ENCODE measurements at regions not wholly inside any gene's neighbourhood (a gene's known extent, or its start where the extent isn't known, plus 50 kb on each side); places are given as distances from the start of the nearest gene placed in this dataset.

- Histone ChIP-seq H3K4me3 (ENCODE audit: low read length) (no peak overlapping the region), H3K27ac (ENCODE audit: low read length) (no peak overlapping the region), H3K4me1 (ENCODE audit: control insufficient read depth, insufficient read depth, low read length) (no peaks in the 10 kb centered on the region), H3K36me3 (ENCODE audit: control insufficient read depth, insufficient read depth, low read length) (no peaks in the 10 kb centered on the region), H3K9me3 (ENCODE audit: control insufficient read depth, low read depth, low read length) (peaks cover 2% of the 10 kb centered on the region), H3K27me3 (ENCODE audit: control insufficient read depth, insufficient read depth, low read length) (peaks cover 10% of the 10 kb centered on the region)
- no CpG with 5 or more reads among the region's 5 CpGs for WGBS (ENCODE audit: insufficient coverage, low lambda C conversion rate)
- no peak for DNase-seq
Measured at GRCh38 chr5:135163391-135163790, 129.4 kb upstream of the PITX1 start.

DNA sequence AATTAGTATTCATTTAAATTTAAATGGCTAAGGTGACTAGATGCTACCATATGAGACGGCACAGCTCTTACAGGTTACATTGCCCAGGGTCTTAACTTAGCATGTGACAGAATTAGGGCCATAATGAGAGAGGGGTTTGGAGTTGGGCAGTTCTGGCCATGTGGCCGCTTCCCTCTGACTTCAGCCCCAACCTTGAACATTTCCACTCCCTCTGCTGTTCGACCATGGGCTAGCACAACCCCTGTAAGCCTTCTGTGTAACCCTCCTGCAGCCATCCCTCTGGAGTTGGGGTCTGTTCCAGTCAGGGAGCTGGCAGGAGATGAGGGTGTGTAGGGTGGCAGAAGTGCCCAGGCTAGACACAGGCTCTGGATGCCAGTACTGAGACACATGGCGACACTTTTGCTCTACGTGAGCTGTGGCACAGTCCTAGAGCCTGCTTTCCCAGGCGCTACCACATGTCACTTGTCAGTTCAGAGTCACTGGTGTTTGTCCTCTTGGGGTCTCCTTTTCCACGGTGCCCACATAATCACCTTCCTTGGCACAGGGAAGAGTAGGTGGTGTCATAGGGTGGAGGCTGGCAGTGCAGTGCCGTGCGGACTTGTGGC is 128.7 kb upstream of the PITX1 start:
- no peak for DNase-seq
- no peaks in the 10 kb centered on the region for H3K36me3 ChIP-seq (ENCODE audit: control insufficient read depth, insufficient read depth, low read length)
- no CpG with 5 or more reads among the region's 9 CpGs for WGBS (ENCODE audit: insufficient coverage, low lambda C conversion rate)
- H3K27ac ChIP-seq (ENCODE audit: low read length): no peak overlapping the region
- H3K4me1 ChIP-seq (ENCODE audit: control insufficient read depth, insufficient read depth, low read length): no peaks in the 10 kb centered on the region
- H3K4me3 ChIP-seq (ENCODE audit: low read length): no peak overlapping the region
- peaks cover 5% of the 10 kb centered on the region for H3K9me3 ChIP-seq (ENCODE audit: control insufficient read depth, low read depth, low read length)
- H3K27me3 ChIP-seq (ENCODE audit: control insufficient read depth, insufficient read depth, low read length): peaks cover 9% of the 10 kb centered on the region

DNA sequence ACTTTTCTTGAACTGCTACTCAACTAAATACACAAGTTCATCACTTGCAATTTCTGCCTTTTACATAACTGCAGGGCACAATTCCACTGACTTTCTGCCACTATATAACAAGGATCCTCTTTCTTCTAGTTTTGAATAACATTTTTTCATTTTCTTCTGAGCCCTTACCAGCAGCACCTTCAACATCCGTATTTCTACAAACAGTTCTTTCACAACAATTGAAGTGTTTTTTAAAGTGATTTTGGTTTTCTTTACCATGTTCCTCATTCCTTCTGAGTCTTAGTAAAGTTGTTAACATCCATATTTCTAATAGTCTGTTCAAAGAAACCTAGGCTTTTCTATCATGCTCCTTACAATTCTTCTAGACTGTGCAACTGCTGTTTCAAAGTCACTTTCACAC is 127.2 kb upstream of the PITX1 start:
- Histone ChIP-seq H3K36me3 (ENCODE audit: control insufficient read depth, insufficient read depth, low read length) (no peaks in the 10 kb centered on the region), H3K27ac (ENCODE audit: low read length) (no peak overlapping the region), H3K27me3 (ENCODE audit: control insufficient read depth, insufficient read depth, low read length) (peaks cover 7% of the 10 kb centered on the region), H3K9me3 (ENCODE audit: control insufficient read depth, low read depth, low read length) (peaks cover 5% of the 10 kb centered on the region), H3K4me3 (ENCODE audit: low read length) (no peak overlapping the region), H3K4me1 (ENCODE audit: control insufficient read depth, insufficient read depth, low read length) (no peaks in the 10 kb centered on the region)
- DNase-seq: no peak
- 92% methylated on average over 1 of the region's 1 CpG for WGBS (ENCODE audit: insufficient coverage, low lambda C conversion rate)

- no peak for DNase-seq
- no peak overlapping the region for H3K27ac ChIP-seq (ENCODE audit: low read length)
- peaks cover 5% of the 10 kb centered on the region for H3K9me3 ChIP-seq (ENCODE audit: control insufficient read depth, low read depth, low read length)
- H3K27me3 ChIP-seq (ENCODE audit: control insufficient read depth, insufficient read depth, low read length): peaks cover 7% of the 10 kb centered on the region
- H3K36me3 ChIP-seq (ENCODE audit: control insufficient read depth, insufficient read depth, low read length): no peaks in the 10 kb centered on the region
- WGBS (ENCODE audit: insufficient coverage, low lambda C conversion rate): no CpG with 5 or more reads among the region's 1 CpG
- no peaks in the 10 kb centered on the region for H3K4me1 ChIP-seq (ENCODE audit: control insufficient read depth, insufficient read depth, low read length)
- no peak overlapping the region for H3K4me3 ChIP-seq (ENCODE audit: low read length)
Measured at GRCh38 chr5:135160036-135160675, 126.1 kb upstream of the PITX1 start.

GRCh38 chr5:135159626-135160025 is 125.6 kb upstream of the PITX1 start:
- H3K4me3 ChIP-seq (ENCODE audit: low read length): no peak overlapping the region
- peaks cover 5% of the 10 kb centered on the region for H3K9me3 ChIP-seq (ENCODE audit: control insufficient read depth, low read depth, low read length)
- no peak overlapping the region for H3K27ac ChIP-seq (ENCODE audit: low read length)
- H3K36me3 ChIP-seq (ENCODE audit: control insufficient read depth, insufficient read depth, low read length): no peaks in the 10 kb centered on the region
- DNase-seq: no peak
- H3K4me1 ChIP-seq (ENCODE audit: control insufficient read depth, insufficient read depth, low read length): no peaks in the 10 kb centered on the region
- whole genome bisulfite sequencing (ENCODE audit: insufficient coverage, low lambda C conversion rate): no CpG with 5 or more reads among the region's 1 CpG
- H3K27me3 ChIP-seq (ENCODE audit: control insufficient read depth, insufficient read depth, low read length): peaks cover 7% of the 10 kb centered on the region

- WGBS (ENCODE audit: insufficient coverage, low lambda C conversion rate): no CpG with 5 or more reads among the region's 4 CpGs
Measured at GRCh38 chr5:135158982-135159381, 125.0 kb upstream of the PITX1 start.

GRCh38 chr5:135158314-135158697 is 124.3 kb upstream of the PITX1 start:
- H3K4me1 ChIP-seq (ENCODE audit: control insufficient read depth, insufficient read depth, low read length): no peaks in the 10 kb centered on the region
- no peak overlapping the region for H3K27ac ChIP-seq (ENCODE audit: low read length)
- H3K9me3 ChIP-seq (ENCODE audit: control insufficient read depth, low read depth, low read length): peaks cover 5% of the 10 kb centered on the region
- H3K4me3 ChIP-seq (ENCODE audit: low read length): no peak overlapping the region
- DNase-seq: no peak
- no CpG with 5 or more reads among the region's 1 CpG for WGBS (ENCODE audit: insufficient coverage, low lambda C conversion rate)
- peaks cover 7% of the 10 kb centered on the region for H3K27me3 ChIP-seq (ENCODE audit: control insufficient read depth, insufficient read depth, low read length)
- H3K36me3 ChIP-seq (ENCODE audit: control insufficient read depth, insufficient read depth, low read length): no peaks in the 10 kb centered on the region

More at GRCh38 chr5:135158982-135159381, 125.0 kb upstream of the PITX1 start:
- Histone ChIP-seq H3K27me3 (ENCODE audit: control insufficient read depth, insufficient read depth, low read length) (peaks cover 7% of the 10 kb centered on the region), H3K4me1 (ENCODE audit: control insufficient read depth, insufficient read depth, low read length) (no peaks in the 10 kb centered on the region), H3K9me3 (ENCODE audit: control insufficient read depth, low read depth, low read length) (peaks cover 5% of the 10 kb centered on the region), H3K36me3 (ENCODE audit: control insufficient read depth, insufficient read depth, low read length) (no peaks in the 10 kb centered on the region), H3K4me3 (ENCODE audit: low read length) (no peak overlapping the region), H3K27ac (ENCODE audit: low read length) (no peak overlapping the region)
- DNase-seq: no peak

DNA sequence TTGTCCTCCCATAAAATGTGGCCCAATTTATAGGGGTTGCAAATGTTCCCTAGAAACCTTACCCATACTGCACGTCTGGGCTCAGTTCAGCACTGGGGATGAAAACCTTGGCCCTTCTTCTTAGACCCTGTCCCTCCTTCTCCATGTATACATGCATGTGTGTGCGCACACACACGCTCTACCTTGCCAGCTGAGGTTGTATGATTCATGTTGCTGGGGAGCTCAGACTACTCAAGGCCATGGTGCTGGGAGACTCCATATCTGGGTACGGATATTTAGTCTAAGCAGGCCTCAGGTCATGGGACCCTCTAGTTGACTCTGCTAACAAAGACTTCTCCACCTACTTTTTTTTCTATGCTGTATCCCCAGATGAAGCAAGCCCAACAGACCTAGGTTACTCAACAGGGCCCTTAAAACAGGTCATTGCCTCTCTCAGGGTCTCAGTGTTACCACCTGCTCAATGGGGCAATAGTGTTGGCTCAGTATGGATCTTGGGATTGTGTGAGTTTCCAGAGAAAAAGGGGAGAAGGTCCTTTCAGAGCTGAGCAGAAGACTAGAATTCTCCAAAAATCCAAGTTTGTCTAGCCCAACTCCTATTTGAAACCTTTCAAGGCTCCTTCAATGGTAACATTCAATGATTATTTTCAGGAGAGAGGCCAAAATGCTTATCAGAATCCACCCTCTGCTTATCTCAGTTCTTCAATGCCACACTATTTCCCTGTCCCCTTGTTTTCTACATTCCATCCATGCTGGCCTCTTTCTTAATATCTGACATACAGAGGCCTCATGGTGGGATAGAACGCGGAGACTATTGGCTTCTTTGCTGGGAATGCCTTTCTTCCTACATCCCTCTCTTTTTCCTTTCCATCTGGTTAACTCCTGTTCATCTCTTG is 123.6 kb upstream of the PITX1 start:
- Histone ChIP-seq H3K4me1 (ENCODE audit: control insufficient read depth, insufficient read depth, low read length) (no peaks in the 10 kb centered on the region), H3K27ac (ENCODE audit: low read length) (no peak overlapping the region), H3K9me3 (ENCODE audit: control insufficient read depth, low read depth, low read length) (peaks cover 5% of the 10 kb centered on the region), H3K4me3 (ENCODE audit: low read length) (no peak overlapping the region), H3K27me3 (ENCODE audit: control insufficient read depth, insufficient read depth, low read length) (peaks cover 5% of the 10 kb centered on the region), H3K36me3 (ENCODE audit: control insufficient read depth, insufficient read depth, low read length) (no peaks in the 10 kb centered on the region)
- no peak for DNase-seq
- no CpG with 5 or more reads among the region's 6 CpGs for WGBS (ENCODE audit: insufficient coverage, low lambda C conversion rate)

- Histone ChIP-seq H3K36me3 (ENCODE audit: control insufficient read depth, insufficient read depth, low read length) (no peaks in the 10 kb centered on the region), H3K4me1 (ENCODE audit: control insufficient read depth, insufficient read depth, low read length) (no peaks in the 10 kb centered on the region), H3K27ac (ENCODE audit: low read length) (no peak overlapping the region), H3K9me3 (ENCODE audit: control insufficient read depth, low read depth, low read length) (peaks cover 5% of the 10 kb centered on the region), H3K27me3 (ENCODE audit: control insufficient read depth, insufficient read depth, low read length) (no peaks in the 10 kb centered on the region), H3K4me3 (ENCODE audit: low read length) (no peak overlapping the region)
- WGBS (ENCODE audit: insufficient coverage, low lambda C conversion rate): no CpG with 5 or more reads among the region's 11 CpGs
- DNase-seq: no peak
Measured at GRCh38 chr5:135156715-135157404, 122.8 kb upstream of the PITX1 start.

DNA sequence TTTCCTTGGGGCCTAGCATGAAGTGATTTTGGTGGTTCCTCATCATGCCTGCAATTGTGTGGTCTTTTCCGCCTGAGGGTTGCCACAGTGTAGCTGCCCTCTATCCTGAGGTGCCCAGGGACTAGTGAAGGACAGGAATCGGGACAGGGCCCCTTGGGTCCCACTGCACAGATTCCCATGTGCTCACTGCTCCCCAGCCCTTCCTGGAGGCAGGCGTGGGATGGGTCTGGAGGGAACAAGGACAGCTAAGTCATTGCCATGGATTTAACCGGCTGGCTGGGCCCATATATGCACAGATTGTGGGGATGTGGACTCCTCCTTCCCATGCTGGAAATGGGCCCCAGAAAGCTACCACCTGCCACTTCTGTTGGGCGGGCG is 122.3 kb upstream of the PITX1 start:
- no peaks in the 10 kb centered on the region for H3K27me3 ChIP-seq (ENCODE audit: control insufficient read depth, insufficient read depth, low read length)
- peaks cover 5% of the 10 kb centered on the region for H3K9me3 ChIP-seq (ENCODE audit: control insufficient read depth, low read depth, low read length)
- no peak overlapping the region for H3K4me3 ChIP-seq (ENCODE audit: low read length)
- DNase-seq: no peak
- no peaks in the 10 kb centered on the region for H3K4me1 ChIP-seq (ENCODE audit: control insufficient read depth, insufficient read depth, low read length)
- WGBS (ENCODE audit: insufficient coverage, low lambda C conversion rate): no CpG with 5 or more reads among the region's 6 CpGs
- no peaks in the 10 kb centered on the region for H3K36me3 ChIP-seq (ENCODE audit: control insufficient read depth, insufficient read depth, low read length)
- H3K27ac ChIP-seq (ENCODE audit: low read length): no peak overlapping the region
